H9 (cell line): ENCODE measurements at regions not wholly inside any gene's neighbourhood (a gene's known extent, or its start where the extent isn't known, plus 50 kb on each side); places are given as distances from the start of the nearest gene placed in this dataset.

Experiments
- DNase-seq: peaks from one replicate; pipeline ENCODE4 v3.0.0-alpha.2; 2017
- H2AFZ ChIP-seq: one replicate; pipeline ENCODE4 v1.6.1; 2013; ENCODE audit warnings: mild to moderate bottlenecking, low read length, control low read depth, moderate library complexity
- H2AK5ac ChIP-seq: 2 replicates; pipeline ENCODE4 v1.6.1; 2013; ENCODE audit warnings: low read length, control low read depth, mixed read lengths; ENCODE audit not compliant: insufficient read length
- H2BK120ac ChIP-seq: one replicate; pipeline ENCODE4 v1.6.1; 2013; ENCODE audit warnings: low read depth, mild to moderate bottlenecking, low read length, control low read depth, inconsistent platforms; ENCODE audit not compliant: poor library complexity, severe bottlenecking
- H2BK12ac ChIP-seq: 2 replicates; pipeline ENCODE4 v1.6.1; 2013; ENCODE audit warnings: low read length, control low read depth, mixed read lengths, low read depth; ENCODE audit not compliant: insufficient read length
- H2BK15ac ChIP-seq: 2 replicates; pipeline ENCODE4 v1.6.1; 2013; ENCODE audit warnings: low read depth, low read length, control low read depth
- H2BK20ac ChIP-seq: one replicate; pipeline ENCODE4 v1.6.1; 2013; ENCODE audit warnings: low read depth, mild to moderate bottlenecking, low read length, control low read depth, inconsistent platforms; ENCODE audit not compliant: poor library complexity, severe bottlenecking
- H2BK5ac ChIP-seq: 2 replicates; pipeline ENCODE4 v1.6.1; 2013; ENCODE audit warnings: low read length, control low read depth, mixed read lengths; ENCODE audit not compliant: insufficient read length
- H3K14ac ChIP-seq: 2 replicates; pipeline ENCODE4 v1.6.1; 2013; ENCODE audit warnings: low read length, control low read depth; ENCODE audit not compliant: insufficient read depth
- H3K18ac ChIP-seq: 2 replicates; pipeline ENCODE4 v1.6.1; 2013; ENCODE audit warnings: low read depth, mild to moderate bottlenecking, mixed read lengths, low read length, control low read depth; ENCODE audit not compliant: insufficient read length
- H3K23ac ChIP-seq: 2 replicates; pipeline ENCODE4 v1.6.1; 2013; ENCODE audit warnings: low read length, control low read depth, mixed read lengths, low read depth; ENCODE audit not compliant: insufficient read length
- H3K23me2 ChIP-seq: 2 replicates; pipeline ENCODE4 v1.6.1; 2013; ENCODE audit warnings: low read depth, mild to moderate bottlenecking, mixed read lengths, low read length, control low read depth; ENCODE audit not compliant: insufficient read length, poor library complexity, severe bottlenecking
- H3K27ac ChIP-seq: 2 replicates; pipeline ENCODE4 v1.5.1; 2013; ENCODE audit warnings: low read length, control low read depth, mixed read lengths, low read depth; ENCODE audit not compliant: insufficient read length
- H3K27me3 ChIP-seq: 2 replicates; pipeline ENCODE4 v1.6.1; 2013; ENCODE audit warnings: low read length, control low read depth, inconsistent platforms; ENCODE audit not compliant: insufficient read depth
- H3K4ac ChIP-seq: 2 replicates; pipeline ENCODE4 v1.6.1; 2013; ENCODE audit warnings: low read depth, mild to moderate bottlenecking, control low read depth, inconsistent platforms, low read length, moderate library complexity
- H3K4me1 ChIP-seq: 2 replicates; pipeline ENCODE4 v1.6.1; 2013; ENCODE audit warnings: low read length, control low read depth, inconsistent platforms; ENCODE audit not compliant: insufficient read depth
- H3K4me2 ChIP-seq: 2 replicates; pipeline ENCODE4 v1.6.1; 2013; ENCODE audit warnings: low read length, control low read depth, mixed read lengths; ENCODE audit not compliant: insufficient read length, insufficient read depth
- H3K56ac ChIP-seq: 2 replicates; pipeline ENCODE4 v1.6.1; 2013; ENCODE audit warnings: low read depth, mild to moderate bottlenecking, mixed read lengths, low read length, control low read depth; ENCODE audit not compliant: insufficient read length
- H3K79me1 ChIP-seq: 2 replicates; pipeline ENCODE4 v1.6.1; 2013; ENCODE audit warnings: low read depth, mild to moderate bottlenecking, moderate library complexity, low read length, control low read depth, inconsistent platforms; ENCODE audit not compliant: insufficient read depth, poor library complexity, severe bottlenecking
- H3K79me2 ChIP-seq: 2 replicates; pipeline ENCODE4 v1.6.1; 2013; ENCODE audit warnings: low read length, control low read depth, inconsistent platforms; ENCODE audit not compliant: insufficient read depth
- H3K9ac ChIP-seq: 2 replicates; pipeline ENCODE4 v1.6.1; 2013; ENCODE audit warnings: low read length, control low read depth, mixed read lengths; ENCODE audit not compliant: insufficient read length; ENCODE audit errors: extremely low read depth
- H3K9me3 ChIP-seq: one replicate; pipeline ENCODE4 v1.6.1; 2013; ENCODE audit warnings: low read depth, low read length, inconsistent platforms; ENCODE audit not compliant: control insufficient read depth
- H3T11ph ChIP-seq: one replicate; pipeline ENCODE4 v1.6.1; 2013; ENCODE audit warnings: mild to moderate bottlenecking, low read length, control low read depth, inconsistent platforms
- H4K20me1 ChIP-seq: one replicate; pipeline ENCODE4 v1.6.1; 2013; ENCODE audit not compliant: control insufficient read depth, insufficient read length, insufficient read depth
- H4K5ac ChIP-seq: 2 replicates; pipeline ENCODE4 v1.6.1; 2013; ENCODE audit warnings: low read depth, mild to moderate bottlenecking, mixed read lengths, low read length, control low read depth; ENCODE audit not compliant: insufficient read length
- H4K8ac ChIP-seq: replicated peaks from 2 replicates; pipeline ENCODE4 v1.6.1; 2013; ENCODE audit warnings: low read length, control low read depth, mixed read lengths, low read depth; ENCODE audit not compliant: insufficient read length
- H4K91ac ChIP-seq: 2 replicates; pipeline ENCODE4 v1.6.1; 2013; ENCODE audit warnings: low read depth, mild to moderate bottlenecking, moderate library complexity, mixed read lengths, low read length, control low read depth; ENCODE audit not compliant: insufficient read length
- H3K27ac Mint-ChIP-seq, 3 experiments: 2 replicates in 2 of 3; 3 replicates in 1 of 3; pipeline ENCODE4 v1.8.0; 2020 to 2021; ENCODE audit warnings: mixed read lengths in 3 of 3, mild to moderate bottlenecking in 1 of 3, moderate library complexity in 1 of 3
- H3K27me3 Mint-ChIP-seq: 2 replicates; pipeline ENCODE4 v1.8.0; 2021; ENCODE audit warnings: low read depth, mild to moderate bottlenecking, moderate library complexity, mixed read lengths
- H3K36me3 Mint-ChIP-seq, 3 experiments: 2 replicates in 2 of 3; 3 replicates in 1 of 3; pipeline ENCODE4 v1.8.0; 2020 to 2021; ENCODE audit warnings: low read depth in 3 of 3, mixed read lengths in 3 of 3; ENCODE audit not compliant: insufficient read depth in 1 of 3
- H3K4me1 Mint-ChIP-seq, 2 experiments: 2 replicates each; pipeline ENCODE4 v1.8.0; 2020; ENCODE audit warnings: mixed read lengths in 2 of 2
- H3K4me3 Mint-ChIP-seq, 2 experiments: 2 replicates in 1 of 2; 3 replicates in 1 of 2; pipeline ENCODE4 v1.8.0; 2020 to 2021; ENCODE audit warnings: mild to moderate bottlenecking in 2 of 2, mixed read lengths in 2 of 2, moderate library complexity in 1 of 2
- H3K9me3 Mint-ChIP-seq, 2 experiments: 2 replicates in 1 of 2; 3 replicates in 1 of 2; pipeline ENCODE4 v1.8.0; 2020; ENCODE audit warnings: mild to moderate bottlenecking in 2 of 2, mixed read lengths in 2 of 2, moderate library complexity in 1 of 2
- CTCF ChIP-seq: fragments of 200-600 bp; sonication (generic); conservative IDR thresholded peaks from 3 replicates; pipeline ENCODE4 v1.8.0; 2021; ENCODE audit warnings: antibody characterized with exemption, mild to moderate bottlenecking
- WGBS: extraction: QIAGEN DNeasy Blood & Tissue Kit; methylation state at CpG from one replicate; pipeline ENCODE4 v1.1.7; 2013; ENCODE audit warnings: missing lambda C conversion rate, low lambda C conversion rate, mixed read lengths; ENCODE audit not compliant: insufficient read length; ENCODE audit errors: extremely low coverage; 5-methylcytosine and 5-hydroxymethylcytosine counted together

- Histone ChIP-seq H2BK15ac (no peak overlapping the region), H3K23me2 (no peaks in the 10 kb centered on the region), H3K9ac (no peak overlapping the region), H3K9me3 (no peaks in the 10 kb centered on the region), H2AK5ac (no peak overlapping the region), H3K4me2 (no peak overlapping the region), H3T11ph (no peak overlapping the region), H4K8ac (no peak overlapping the region), H3K18ac (no peak overlapping the region), H3K4me1 (peaks cover 4% of the 10 kb centered on the region; the same call in 1 of the 2 replicates), H2AFZ (no peak overlapping the region), H3K27ac (no peak overlapping the region), H3K56ac (no peak overlapping the region), H3K23ac (no peak overlapping the region), H2BK5ac (no peak overlapping the region), H4K20me1 (no peaks in the 10 kb centered on the region), H3K4ac (no peak overlapping the region), H3K79me1 (no peaks in the 10 kb centered on the region), H3K14ac (no peak overlapping the region), H2BK120ac (no peak overlapping the region), H2BK12ac (no peak overlapping the region), H3K27me3 (no peaks in the 10 kb centered on the region), H3K79me2 (no peaks in the 10 kb centered on the region; the same call in 1 of the 2 replicates), H4K5ac (no peak overlapping the region), H2BK20ac (no peak overlapping the region), H4K91ac (no peak overlapping the region)
- no peaks in the 10 kb centered on the region for H3K9me3 Mint-ChIP-seq
- DNase-seq, result no peak
- no peaks in the 10 kb centered on the region for H3K36me3 Mint-ChIP-seq
- no peak overlapping the region for H3K4me3 Mint-ChIP-seq
- H3K4me1 Mint-ChIP-seq, result peaks cover 4 to 15% of the 10 kb centered on the region in 2 experiments
- no CpG with 5 or more reads among the region's 5 CpGs for WGBS
- H3K27me3 Mint-ChIP-seq, result no peaks in the 10 kb centered on the region; the same call in 1 of the 2 replicates
- no peak for TF ChIP-seq CTCF
- H3K27ac Mint-ChIP-seq, result no peak overlapping the region; a peak in 1 of 7 replicates
Measured at GRCh38 chr9:105066275-105066865, 138.4 kb upstream of the ABCA1 start.
